GM12892 (cell line): ENCODE measurements at regions not wholly inside any gene's neighbourhood (a gene's known extent, or its start where the extent isn't known, plus 50 kb on each side); places are given as distances from the start of the nearest gene placed in this dataset.
"Not testable (repeated sequence)": the region's sequence is repeated elsewhere in the genome, so short reads cannot be mapped to it uniquely, and the experiment has no call there.

Source experiments
- DNase-seq: peaks from one replicate; pipeline ENCODE4 v3.0.0; 2011; ENCODE audit not compliant: insufficient read length
- FAIRE-seq: peaks from 2 replicates; lab custom pipeline; 2011; peaks lifted over from hg19 to GRCh38; lab: Jason Lieb, UNC
- POLR2A ChIP-seq: IDR thresholded peaks from 2 replicates; pipeline ENCODE4 v1.6.1; 2011; ENCODE audit warnings: low read depth, low read length, control low read depth
- POLR2AphosphoS5 ChIP-seq: IDR thresholded peaks from 2 replicates; pipeline ENCODE4 v1.6.1; 2011; ENCODE audit warnings: low read depth, low read length, control low read depth
- TAF1 ChIP-seq: IDR thresholded peaks from 2 replicates; pipeline ENCODE4 v1.6.1; 2011; ENCODE audit warnings: low read depth, mild to moderate bottlenecking, control low read depth, low read length, borderline replicate concordance

DNA sequence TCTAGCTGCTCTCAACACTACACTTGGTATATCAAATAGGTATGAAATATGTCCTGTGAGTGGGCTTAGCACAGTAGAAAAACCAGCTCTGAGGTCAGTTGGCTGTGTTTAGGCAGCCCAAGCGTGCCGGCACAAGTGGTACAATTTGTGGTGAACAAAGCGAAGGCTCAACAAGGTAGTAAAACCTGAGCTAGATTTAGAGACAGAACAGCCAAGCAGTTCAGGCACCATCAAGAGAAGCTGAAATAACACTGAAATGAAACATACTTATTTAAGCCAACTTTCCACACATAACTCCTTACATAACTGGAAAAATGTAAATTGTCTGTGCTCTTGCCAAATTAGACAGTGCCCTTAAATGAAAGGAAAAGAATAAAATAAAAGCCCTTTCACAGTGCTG, 596.8 kb upstream of the FBXO33 start:
- no peak for FAIRE-seq

GRCh38 chr14:40025101-40025500, 592.9 kb upstream of the FBXO33 start:
- TF ChIP-seq TAF1 = no peak
- TF ChIP-seq POLR2AphosphoS5 = no peak
- no peak for TF ChIP-seq POLR2A
- FAIRE-seq (no peak), DNase-seq (no peak)

More for the DNA sequence above, 596.8 kb upstream of the FBXO33 start:
- no peak for TF ChIP-seq POLR2A
- no peak for TF ChIP-seq TAF1
- TF ChIP-seq POLR2AphosphoS5 = no peak
- DNase-seq = no peak

GRCh38 chr14:40010961-40011360, 578.7 kb upstream of the FBXO33 start:
- TF ChIP-seq POLR2A (no peak), POLR2AphosphoS5 (no peak), TAF1 (no peak)
- FAIRE-seq (no peak), DNase-seq (no peak)

- DNase-seq = no peak
- no peak for FAIRE-seq
- no peak for TF ChIP-seq TAF1
- no peak for TF ChIP-seq POLR2A
- no peak for TF ChIP-seq POLR2AphosphoS5
Measured at GRCh38 chr14:40009771-40010170, 577.5 kb upstream of the FBXO33 start.

DNA sequence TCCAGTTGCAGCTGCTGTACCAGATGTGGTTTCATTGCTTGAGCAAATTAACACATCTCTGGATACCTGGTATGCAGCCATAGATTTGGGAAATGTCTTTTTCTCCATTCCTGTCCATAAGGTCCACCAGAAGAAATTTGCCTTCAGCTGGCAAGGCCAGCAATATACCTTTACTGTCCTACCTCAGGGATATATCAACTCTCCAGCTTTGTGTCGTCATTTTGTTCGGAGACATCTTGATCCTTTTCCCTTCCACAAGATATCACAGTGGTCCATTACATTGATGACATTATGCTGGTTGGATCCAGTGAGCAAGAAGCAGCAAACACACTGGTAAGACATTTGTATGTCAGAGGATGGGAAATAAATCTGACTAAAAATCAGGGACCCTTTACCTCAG, 576.1 kb upstream of the FBXO33 start:
- not testable (repeated sequence) for DNase-seq, FAIRE-seq

- no peak for FAIRE-seq
- DNase-seq = no peak
- TF ChIP-seq TAF1 (no peak), POLR2A (no peak), POLR2AphosphoS5 (no peak)
Measured at GRCh38 chr14:40004871-40005500, 572.8 kb upstream of the FBXO33 start.

GRCh38 chr14:40003773-40004172, 571.5 kb upstream of the FBXO33 start:
- TF ChIP-seq POLR2AphosphoS5 (no peak), TAF1 (no peak), POLR2A (no peak)
- no peak for FAIRE-seq
- DNase-seq = no peak

GRCh38 chr14:39998854-39999253, 566.6 kb upstream of the FBXO33 start:
- no peak for DNase-seq
- no peak for FAIRE-seq
- TF ChIP-seq POLR2A (no peak), POLR2AphosphoS5 (no peak), TAF1 (no peak)

DNA sequence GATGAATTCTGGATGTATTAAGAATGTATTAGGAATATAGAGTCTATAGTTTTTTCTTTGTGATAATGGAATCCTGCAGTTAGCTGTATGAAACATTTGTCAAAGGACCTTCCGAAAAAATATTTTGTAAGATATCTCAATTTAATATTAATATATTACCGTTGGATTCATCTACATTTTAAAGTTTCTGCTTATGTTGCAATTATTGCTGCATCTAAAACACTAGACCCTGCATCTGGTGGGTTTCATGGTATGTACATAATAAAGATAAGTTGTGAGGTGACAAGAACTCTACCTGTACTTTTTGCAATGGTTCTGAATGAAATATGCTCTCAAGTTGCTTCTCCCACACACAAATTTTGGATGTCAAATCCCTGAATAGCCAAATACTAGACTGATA, 565.9 kb upstream of the FBXO33 start:
- FAIRE-seq = no peak
- TF ChIP-seq TAF1 (no peak), POLR2AphosphoS5 (no peak), POLR2A (no peak)
- DNase-seq = no peak

DNA sequence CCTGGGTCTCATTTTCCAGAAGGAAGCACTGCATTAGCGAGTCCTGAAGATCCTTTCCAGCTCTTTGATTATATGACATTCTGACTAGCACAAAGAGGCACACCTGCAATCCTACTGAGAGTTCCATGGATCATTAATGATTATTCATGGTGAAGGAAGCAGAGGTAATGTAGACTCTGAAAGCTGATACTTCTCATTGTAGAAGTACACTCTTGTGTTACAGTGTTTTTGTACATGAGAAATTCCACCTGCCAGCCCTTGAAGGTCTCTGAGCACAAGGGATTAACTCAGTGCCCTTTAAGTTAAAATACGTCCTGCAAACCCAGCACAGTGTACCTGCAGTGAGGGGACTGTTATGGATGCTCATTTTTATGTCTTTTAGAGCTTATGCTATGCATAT, 558.8 kb upstream of the FBXO33 start:
- FAIRE-seq (no peak), DNase-seq (no peak)
- TF ChIP-seq POLR2A (no peak), TAF1 (no peak), POLR2AphosphoS5 (no peak)

- TF ChIP-seq POLR2A (no peak), TAF1 (no peak), POLR2AphosphoS5 (no peak)
- no peak for FAIRE-seq
- DNase-seq = no peak
Measured at GRCh38 chr14:39988939-39989338, 556.7 kb upstream of the FBXO33 start.

GRCh38 chr14:39984323-39984722, 552.1 kb upstream of the FBXO33 start:
- FAIRE-seq (no peak), DNase-seq (no peak)
- TF ChIP-seq POLR2AphosphoS5 = no peak
- TF ChIP-seq TAF1 = no peak
- no peak for TF ChIP-seq POLR2A

DNA sequence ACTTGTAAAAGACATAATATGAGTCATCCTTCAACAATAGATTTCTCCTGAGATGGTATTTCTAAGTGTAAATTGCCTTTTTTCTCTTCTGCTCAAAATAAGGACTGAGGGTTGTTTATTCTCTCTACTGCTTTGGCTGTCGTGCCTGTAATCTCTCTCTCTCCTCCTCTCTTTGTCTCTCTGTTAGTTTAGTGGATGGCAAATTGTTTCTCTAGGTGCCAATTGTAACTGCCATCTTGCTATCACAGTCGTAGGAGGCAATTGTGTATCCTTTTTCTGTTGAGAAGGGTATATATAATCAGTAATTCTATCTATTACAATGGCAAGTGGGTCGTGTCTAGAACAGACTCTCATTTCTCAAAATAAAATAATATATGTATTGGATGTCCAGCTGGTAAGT, 545.0 kb upstream of the FBXO33 start:
- DNase-seq (no peak), FAIRE-seq (no peak)
- no peak for TF ChIP-seq TAF1
- no peak for TF ChIP-seq POLR2AphosphoS5
- TF ChIP-seq POLR2A = no peak
